Naive thymus-derived CD4-positive, alpha-beta T cell (primary cell): ENCODE measurements at regions not wholly inside any gene's neighbourhood (a gene's known extent, or its start where the extent isn't known, plus 50 kb on each side); places are given as distances from the start of the nearest gene placed in this dataset.

Source experiments
- ATAC-seq: fragments of 150-1000 bp; cut with Tn5 transposase; 2 replicates; pipeline ENCODE4 v1.10.0; 2021; ENCODE audit warnings: mild to moderate bottlenecking, moderate library complexity
- CTCF ChIA-PET: fragments of 350-600 bp; sonication (Branson Sonifier 250); formaldehyde crosslinking; loops from one replicate; lab custom pipeline; 2021; ENCODE audit warnings: antibody characterized with exemption; lab: Charles Lee
- POLR2A ChIA-PET: fragments of 350-600 bp; sonication (Branson Sonifier 250); formaldehyde crosslinking; loops from one replicate; lab custom pipeline; 2021; ENCODE audit warnings: antibody characterized with exemption, inconsistent platforms; lab: Charles Lee
- DNase-seq, 9 donors: peaks; one replicate each; pipeline versions ENCODE4 v3.0.0 to v3.0.0-alpha.2; 2020 to 2022; ENCODE audit warnings: mixed read lengths in 1 of 9
- H3K27ac ChIP-seq: one replicate; pipeline ENCODE4 v1.7.0; 2013; ENCODE audit warnings: mild to moderate bottlenecking, low read depth, low read length, moderate library complexity
- H3K27me3 ChIP-seq, 2 donors: one replicate each; pipeline ENCODE4 v1.7.0; 2013; ENCODE audit warnings: low read length in 2 of 2, mild to moderate bottlenecking in 2 of 2, moderate library complexity in 2 of 2; ENCODE audit not compliant: control insufficient read depth in 2 of 2, insufficient read depth in 2 of 2
- H3K36me3 ChIP-seq, 3 experiments: 1 replicate in 2 of 3; 2 replicates in 1 of 3; pipeline ENCODE4 v1.7.0; 2013; ENCODE audit warnings: low read length in 3 of 3, mild to moderate bottlenecking in 3 of 3, moderate library complexity in 1 of 3; ENCODE audit not compliant: insufficient read depth in 3 of 3, control insufficient read depth in 2 of 3
- H3K4me1 ChIP-seq, 2 donors: one replicate each; pipeline ENCODE4 v1.7.0; 2013; ENCODE audit warnings: low read length in 2 of 2, mild to moderate bottlenecking in 2 of 2, moderate library complexity in 1 of 2; ENCODE audit not compliant: control insufficient read depth in 2 of 2, insufficient read depth in 2 of 2
- H3K4me3 ChIP-seq: 2 replicates; pipeline ENCODE4 v1.7.0; 2013; ENCODE audit warnings: mild to moderate bottlenecking, low read length
- H3K9me3 ChIP-seq, 3 experiments: 1 replicate in 2 of 3; 2 replicates in 1 of 3; pipeline ENCODE4 v1.7.0; 2013; ENCODE audit warnings: low read length in 3 of 3; ENCODE audit not compliant: control insufficient read depth in 2 of 3
- H3K27ac Mint-ChIP-seq, 9 donors: one replicate each; pipeline ENCODE4 v1.8.0; 2020 to 2022; ENCODE audit warnings: mixed read lengths in 9 of 9, mild to moderate bottlenecking in 8 of 9, moderate library complexity in 5 of 9, inconsistent platforms in 2 of 9
- H3K27me3 Mint-ChIP-seq, 5 donors: one replicate each; pipeline ENCODE4 v1.8.0; 2021 to 2022; ENCODE audit warnings: mixed read lengths in 5 of 5, mild to moderate bottlenecking in 1 of 5
- H3K36me3 Mint-ChIP-seq, 5 donors: one replicate each; pipeline ENCODE4 v1.8.0; 2020 to 2022; ENCODE audit warnings: mixed read lengths in 5 of 5, mild to moderate bottlenecking in 3 of 5, inconsistent platforms in 1 of 5
- H3K4me1 Mint-ChIP-seq, 7 donors: one replicate each; pipeline ENCODE4 v1.8.0; 2020 to 2022; ENCODE audit warnings: mixed read lengths in 7 of 7, mild to moderate bottlenecking in 3 of 7, inconsistent platforms in 1 of 7
- H3K4me3 Mint-ChIP-seq, 10 donors: one replicate each; pipeline ENCODE4 v1.8.0; 2020 to 2022; ENCODE audit warnings: mild to moderate bottlenecking in 10 of 10, mixed read lengths in 10 of 10, moderate library complexity in 6 of 10, inconsistent platforms in 2 of 10
- H3K9me3 Mint-ChIP-seq, 11 donors: one replicate each; pipeline ENCODE4 v1.8.0; 2020 to 2022; ENCODE audit warnings: mixed read lengths in 11 of 11, mild to moderate bottlenecking in 4 of 11, inconsistent platforms in 1 of 11, moderate library complexity in 1 of 11
- intact Hi-C, 2 donors: fragments of 100-400 bp; cut with micrococcal nuclease; formaldehyde crosslinking; loops; one replicate each; pipeline ENCODE4 v1.15.1; 2023

GRCh38 chr9:7273575-7273974, 515.8 kb downstream of the KDM4C start:
- Histone ChIP-seq H3K27ac (no peak overlapping the region), H3K4me3 (no peak overlapping the region), H3K36me3 (no peaks in the 10 kb centered on the region), H3K4me1 (no peaks in the 10 kb centered on the region), H3K27me3 (no peaks in the 10 kb centered on the region), H3K9me3 (no peaks in the 10 kb centered on the region)
- Mint-ChIP-seq H3K27me3 (peaks cover 11 to 25% (median 16%) of the 10 kb centered on the region in 5 donors), H3K36me3 (peaks cover 0 to 4% (median 0%) of the 10 kb centered on the region in 5 donors), H3K9me3 (peaks cover 0 to 8% (median 0%) of the 10 kb centered on the region in 11 donors), H3K4me3 (no peak overlapping the region), H3K27ac (no peak overlapping the region), H3K4me1 (no peaks in the 10 kb centered on the region)
- intact Hi-C loops, result no loop called here
- ChIA-PET POLR2A (no interaction called here), CTCF (no interaction called here)
- ATAC-seq, result no peak
- no peak for DNase-seq

- Histone ChIP-seq H3K27ac (no peak overlapping the region), H3K4me3 (no peak overlapping the region), H3K27me3 (no peaks in the 10 kb centered on the region), H3K36me3 (no peaks in the 10 kb centered on the region), H3K4me1 (no peaks in the 10 kb centered on the region), H3K9me3 (no peaks in the 10 kb centered on the region)
- Mint-ChIP-seq H3K9me3 (no peaks in the 10 kb centered on the region), H3K27me3 (peaks cover 22 to 37% (median 26%) of the 10 kb centered on the region in 5 donors), H3K4me3 (no peak overlapping the region), H3K27ac (no peak overlapping the region), H3K4me1 (no peaks in the 10 kb centered on the region), H3K36me3 (peaks cover 0 to 4% (median 0%) of the 10 kb centered on the region in 5 donors)
- intact Hi-C loops, result no loop called here
- no peak for ATAC-seq
- POLR2A ChIA-PET, result no interaction called here
- CTCF ChIA-PET, result no interaction called here
- DNase-seq, result no peak
Observed at GRCh38 chr9:7266911-7267595, 509.3 kb downstream of the KDM4C start.

GRCh38 chr9:7265181-7265580, 507.4 kb downstream of the KDM4C start:
- H3K27ac ChIP-seq, result no peak overlapping the region
- ATAC-seq, result no peak
- Mint-ChIP-seq H3K27ac (no peak overlapping the region), H3K36me3 (peaks cover 0 to 4% (median 0%) of the 10 kb centered on the region in 5 donors), H3K27me3 (peaks cover 26 to 34% (median 31%) of the 10 kb centered on the region in 5 donors), H3K4me3 (no peak overlapping the region), H3K9me3 (no peaks in the 10 kb centered on the region), H3K4me1 (no peaks in the 10 kb centered on the region)
- CTCF ChIA-PET, result no interaction called here
- POLR2A ChIA-PET, result no interaction called here
- no peaks in the 10 kb centered on the region for H3K9me3 ChIP-seq
- intact Hi-C loops, result no loop called here
- no peak overlapping the region for H3K4me3 ChIP-seq
- H3K4me1 ChIP-seq, result no peaks in the 10 kb centered on the region
- H3K27me3 ChIP-seq, result no peaks in the 10 kb centered on the region
- H3K36me3 ChIP-seq, result no peaks in the 10 kb centered on the region
- DNase-seq, result no peak

DNA sequence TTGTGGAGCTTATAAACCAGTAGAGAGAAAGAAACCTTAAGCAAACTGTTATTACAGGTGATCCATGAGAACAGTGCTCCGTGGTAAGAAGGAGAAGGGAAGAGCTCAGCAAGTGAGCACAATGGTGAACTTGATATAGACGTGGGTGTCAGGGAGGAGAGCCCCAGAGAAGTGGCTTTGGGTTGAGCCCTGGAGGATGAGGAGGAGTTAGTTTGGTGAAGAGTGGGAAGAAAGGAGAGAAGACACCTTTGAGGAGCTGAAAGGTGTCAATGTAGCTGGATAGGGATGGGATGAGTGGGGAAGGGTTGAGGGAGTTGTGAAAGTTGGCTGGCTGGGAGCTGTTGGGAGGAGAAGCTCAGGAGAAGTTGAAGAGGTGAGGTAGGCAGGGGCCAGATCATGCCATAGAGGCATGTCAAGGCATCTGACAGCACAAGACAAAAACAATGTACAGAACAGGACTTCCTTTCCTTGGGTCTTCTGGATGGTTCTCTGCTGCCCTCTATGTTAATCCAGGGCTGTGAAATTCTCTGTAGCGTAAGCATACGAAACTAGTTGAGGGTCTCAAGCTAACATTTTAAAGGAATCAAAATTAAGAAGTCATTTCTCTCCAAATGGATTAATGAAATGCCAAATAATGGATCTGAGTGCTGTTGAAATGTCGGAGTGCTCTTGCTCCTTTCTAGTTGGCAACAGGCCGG, 501.9 kb downstream of the KDM4C start:
- H3K36me3 ChIP-seq, result no peaks in the 10 kb centered on the region
- H3K27me3 ChIP-seq, result no peaks in the 10 kb centered on the region
- ATAC-seq (no peak), DNase-seq (no peak)
- no peaks in the 10 kb centered on the region for H3K36me3 Mint-ChIP-seq
- no peak overlapping the region for H3K27ac Mint-ChIP-seq
- CTCF ChIA-PET, result interaction anchor here (0.5 kb wide), 1 partner anchor 10 kb away, joined by 5 read pairs; no protein-coding TSS in a partner anchor
- peaks cover 0 to 1% (median 0%) of the 10 kb centered on the region in 11 donors for H3K9me3 Mint-ChIP-seq
- H3K4me1 Mint-ChIP-seq, result peaks cover 0 to 3% (median 0%) of the 10 kb centered on the region in 7 donors
- no peaks in the 10 kb centered on the region for H3K9me3 ChIP-seq
- peaks cover 16 to 35% (median 33%) of the 10 kb centered on the region in 5 donors for H3K27me3 Mint-ChIP-seq
- no peaks in the 10 kb centered on the region for H3K4me1 ChIP-seq
- no peak overlapping the region for H3K4me3 ChIP-seq
- POLR2A ChIA-PET, result no interaction called here
- no peak overlapping the region for H3K4me3 Mint-ChIP-seq
- no peak overlapping the region for H3K27ac ChIP-seq
- intact Hi-C loops, result no loop called here

DNA sequence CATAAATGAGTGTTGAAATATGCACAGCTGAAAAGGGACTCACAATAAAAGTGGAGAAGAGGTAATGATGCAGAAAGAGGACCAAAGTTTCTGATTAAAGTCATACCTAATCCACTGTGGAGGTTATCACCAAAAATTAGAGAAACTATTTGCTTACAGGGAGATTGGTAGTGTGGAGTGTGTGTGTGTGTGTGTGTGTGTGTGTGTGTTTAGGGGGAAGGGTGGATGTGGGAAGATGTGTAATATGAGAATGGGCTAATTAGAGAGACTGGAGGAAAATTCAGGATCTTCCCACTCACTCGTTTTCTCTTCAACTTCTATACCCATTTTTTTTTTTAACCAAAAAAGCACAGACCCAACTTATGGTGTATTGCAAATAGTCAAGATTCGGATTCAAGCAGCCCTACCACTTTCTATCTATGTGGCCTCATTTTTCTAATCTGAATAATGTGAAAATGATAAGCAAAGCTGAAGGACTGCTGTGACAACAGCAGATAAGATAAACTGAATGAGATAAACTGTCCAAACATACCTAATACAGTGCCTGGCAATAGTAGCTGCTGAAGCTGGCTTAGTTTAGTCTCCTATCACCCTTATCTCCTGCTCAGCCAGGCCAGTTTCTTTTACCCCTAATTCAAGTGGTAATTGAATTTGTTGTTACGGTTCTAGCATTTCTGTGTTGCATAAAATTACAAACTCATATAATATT, 501.1 kb downstream of the KDM4C start:
- no peaks in the 10 kb centered on the region for H3K27me3 ChIP-seq
- Mint-ChIP-seq H3K4me3 (no peak overlapping the region), H3K27ac (no peak overlapping the region), H3K36me3 (peaks cover 0 to 5% (median 2%) of the 10 kb centered on the region in 5 donors), H3K9me3 (peaks cover 0 to 5% (median 0%) of the 10 kb centered on the region in 11 donors), H3K4me1 (peaks cover 0 to 3% (median 0%) of the 10 kb centered on the region in 7 donors), H3K27me3 (peaks cover 19 to 39% (median 33%) of the 10 kb centered on the region in 5 donors)
- intact Hi-C loops, result no loop called here
- H3K36me3 ChIP-seq, result no peaks in the 10 kb centered on the region
- ChIA-PET CTCF (no interaction called here), POLR2A (no interaction called here)
- no peaks in the 10 kb centered on the region for H3K9me3 ChIP-seq
- no peaks in the 10 kb centered on the region for H3K4me1 ChIP-seq
- no peak for DNase-seq
- ATAC-seq, result no peak
- no peak overlapping the region for H3K4me3 ChIP-seq
- no peak overlapping the region for H3K27ac ChIP-seq

GRCh38 chr9:7246917-7247522, 489.2 kb downstream of the KDM4C start:
- H3K36me3 Mint-ChIP-seq, result no peaks in the 10 kb centered on the region
- peaks cover 0 to 2% (median 0%) of the 10 kb centered on the region in 11 donors for H3K9me3 Mint-ChIP-seq
- peaks cover 0 to 6% (median 0%) of the 10 kb centered on the region in 7 donors for H3K4me1 Mint-ChIP-seq
- no peaks in the 10 kb centered on the region for H3K9me3 ChIP-seq
- no peaks in the 10 kb centered on the region for H3K36me3 ChIP-seq
- H3K27me3 Mint-ChIP-seq, result peaks cover 0 to 23% (median 0%) of the 10 kb centered on the region in 5 donors
- no peaks in the 10 kb centered on the region for H3K27me3 ChIP-seq
- no peak overlapping the region for H3K27ac Mint-ChIP-seq
- ChIA-PET CTCF (no interaction called here), POLR2A (no interaction called here)
- ATAC-seq (no peak), DNase-seq (no peak)
- no peak overlapping the region for H3K27ac ChIP-seq
- intact Hi-C loops, result no loop called here
- no peaks in the 10 kb centered on the region for H3K4me1 ChIP-seq
- H3K4me3 Mint-ChIP-seq, result no peak overlapping the region
- H3K4me3 ChIP-seq, result no peak overlapping the region
